Activated naive CD4-positive, alpha-beta T cell treated with anti-CD3 and anti-CD28 coated beads, Interleukin-2, amount 50 U/mL, for 72 hours (primary cell): ENCODE measurements at regions not wholly inside any gene's neighbourhood (a gene's known extent, or its start where the extent isn't known, plus 50 kb on each side); places are given as distances from the start of the nearest gene placed in this dataset.
"Not testable (repeated sequence)": the region's sequence is repeated elsewhere in the genome, so short reads cannot be mapped to it uniquely, and the experiment has no call there.

ENCODE experiments used
- ATAC-seq, 2 donors: fragments of 150-1000 bp; cut with Tn5 transposase; 2 replicates each; pipeline ENCODE4 v1.10.0; 2021; ENCODE audit warnings: mild to moderate bottlenecking in 2 of 2, moderate library complexity in 2 of 2
- DNase-seq, 2 donors: peaks; one replicate each; pipeline ENCODE4 v3.0.0; 2021 to 2022; ENCODE audit warnings: low spot score in 2 of 2
- H3K27ac Mint-ChIP-seq, 2 donors: one replicate each; pipeline ENCODE4 v1.8.0; 2022; ENCODE audit warnings: mild to moderate bottlenecking in 2 of 2, mixed read lengths in 2 of 2
- H3K36me3 Mint-ChIP-seq, 2 donors: one replicate each; pipeline ENCODE4 v1.8.0; 2022; ENCODE audit warnings: mixed read lengths in 2 of 2
- H3K9me3 Mint-ChIP-seq, 2 donors: one replicate each; pipeline ENCODE4 v1.8.0; 2022; ENCODE audit warnings: mixed read lengths in 2 of 2

DNA sequence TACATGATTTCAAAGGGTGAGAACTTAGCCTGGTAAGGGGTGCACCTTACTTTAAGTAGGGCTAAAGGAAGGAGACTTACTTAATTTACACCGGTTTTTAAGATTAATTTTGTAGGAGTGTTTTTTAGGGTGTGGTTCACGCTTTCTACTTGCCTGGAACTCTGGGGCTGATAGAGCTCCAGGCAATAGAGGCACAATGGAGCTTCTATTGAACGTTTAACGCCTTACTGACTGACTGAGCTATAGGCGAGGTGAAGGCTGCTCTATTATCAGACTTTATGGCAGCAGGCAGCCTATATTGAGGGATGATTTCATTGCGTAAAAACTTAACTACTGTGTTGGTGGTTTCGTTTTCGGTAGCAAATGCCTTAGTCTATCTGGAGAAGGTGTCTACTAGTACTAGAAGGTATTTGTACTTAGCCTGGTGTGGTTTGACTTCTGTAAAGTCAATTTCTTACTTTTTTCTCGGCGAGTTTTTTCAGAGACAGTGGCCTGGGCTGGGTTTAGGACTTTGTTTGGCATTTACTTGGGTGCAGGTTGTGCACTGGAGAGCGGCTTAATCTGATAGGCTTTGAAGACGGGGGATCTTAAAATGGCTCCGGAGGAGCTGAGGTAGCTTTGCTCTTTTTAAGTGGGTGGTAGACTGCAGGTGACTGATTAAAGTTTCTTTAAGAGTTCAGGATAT, 119.7 kb downstream of the UNC93B1 start:
- not testable (repeated sequence) for H3K9me3 Mint-ChIP-seq, DNase-seq, H3K36me3 Mint-ChIP-seq, ATAC-seq
- peak overlapping the region; percentile 31 to 81 for H3K27ac Mint-ChIP-seq

DNA sequence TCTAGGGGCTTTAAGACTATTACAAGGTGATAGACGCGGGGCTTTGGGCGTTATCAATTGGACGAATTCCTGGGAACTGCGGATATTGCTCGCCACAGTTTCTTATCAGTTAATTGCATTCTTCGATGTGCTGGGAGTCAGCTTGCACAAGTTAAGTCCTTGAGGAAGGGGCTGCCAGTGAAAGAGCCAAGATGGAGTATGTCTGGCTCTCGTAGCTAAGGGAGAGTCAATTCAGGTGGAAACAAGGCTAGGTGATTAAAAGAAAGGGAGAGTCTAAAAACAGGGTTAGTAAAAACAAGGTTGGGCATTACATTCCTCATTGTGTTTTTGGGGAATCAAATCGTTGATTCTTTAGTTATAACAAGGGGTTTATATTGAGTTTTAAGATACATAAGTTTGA, 121.6 kb downstream of the UNC93B1 start:
- not testable (repeated sequence) for H3K36me3 Mint-ChIP-seq, DNase-seq, ATAC-seq, H3K27ac Mint-ChIP-seq, H3K9me3 Mint-ChIP-seq

DNA sequence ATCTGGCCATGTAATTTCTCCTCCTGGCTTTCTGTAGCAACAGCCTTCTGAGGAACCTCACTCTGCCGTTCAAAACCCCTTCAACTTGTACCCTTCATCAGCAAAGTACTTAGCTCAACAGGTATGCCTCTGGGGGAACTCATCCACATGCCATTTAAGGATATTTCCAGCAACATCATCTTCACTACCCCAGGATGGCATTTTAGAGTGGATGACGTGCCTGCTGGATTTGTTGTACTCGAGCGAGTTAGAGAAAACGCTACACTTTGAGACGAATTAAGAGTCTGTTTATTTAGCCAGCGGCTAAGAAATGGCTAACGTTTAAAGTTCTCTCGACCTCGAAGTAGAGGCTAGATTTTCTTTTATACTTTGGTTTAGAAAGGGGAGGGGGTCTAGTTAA, 122.1 kb downstream of the UNC93B1 start:
- not testable (repeated sequence) for H3K9me3 Mint-ChIP-seq, H3K27ac Mint-ChIP-seq, H3K36me3 Mint-ChIP-seq, ATAC-seq, DNase-seq

DNA sequence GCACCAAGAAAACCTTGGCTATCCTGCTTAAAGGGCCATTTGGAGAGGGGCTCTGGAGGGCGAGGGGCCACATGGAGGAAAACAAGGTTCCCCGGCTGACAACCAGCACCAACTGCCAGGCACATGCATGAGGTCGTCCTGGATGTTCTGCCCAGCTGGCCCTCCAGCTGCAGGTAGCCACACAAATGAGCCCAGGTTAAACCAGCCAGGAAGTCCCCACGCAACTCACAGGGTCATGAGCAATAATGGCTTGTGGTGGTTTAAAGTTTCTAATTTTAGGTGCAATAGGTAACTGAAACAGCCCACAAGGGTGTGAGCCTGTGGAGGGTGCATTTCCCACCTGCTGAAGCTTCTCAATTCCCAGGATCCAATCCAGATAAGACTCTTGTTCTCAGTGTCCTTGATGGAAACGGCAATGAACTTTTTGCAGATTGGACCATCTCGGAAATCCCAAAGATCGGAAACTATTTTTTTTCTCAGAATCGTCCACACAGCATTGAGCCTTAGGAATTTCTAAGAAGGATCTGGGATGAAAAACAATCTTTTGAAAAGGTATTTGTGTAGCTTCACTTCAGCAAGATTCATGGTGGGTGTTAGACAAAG, 123.2 kb downstream of the UNC93B1 start:
- not testable (repeated sequence) for DNase-seq, H3K9me3 Mint-ChIP-seq, H3K36me3 Mint-ChIP-seq, H3K27ac Mint-ChIP-seq, ATAC-seq

DNA sequence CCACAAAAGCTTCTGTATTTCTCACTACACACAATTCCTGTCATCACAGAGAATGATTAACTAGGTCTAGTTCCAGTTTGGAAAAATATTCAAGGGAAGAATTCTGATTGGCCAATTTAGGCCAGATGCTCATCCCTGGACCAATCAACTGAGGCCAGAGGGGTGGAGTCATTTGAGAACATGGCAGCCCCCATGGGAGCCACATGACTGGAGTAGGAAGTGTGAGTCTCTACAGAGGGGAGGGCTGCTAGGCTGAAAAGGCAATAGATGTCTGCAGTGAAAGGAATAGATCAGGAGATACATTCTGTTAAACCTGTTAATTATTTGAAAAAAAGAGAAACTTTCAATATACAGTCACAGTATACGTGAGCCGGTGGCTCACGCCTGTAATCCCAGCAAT, 125.2 kb downstream of the UNC93B1 start:
- not testable (repeated sequence) for H3K9me3 Mint-ChIP-seq, H3K36me3 Mint-ChIP-seq, DNase-seq, ATAC-seq
- H3K27ac Mint-ChIP-seq, result peak overlapping the region in 1 of 2 donors; percentile 87

DNA sequence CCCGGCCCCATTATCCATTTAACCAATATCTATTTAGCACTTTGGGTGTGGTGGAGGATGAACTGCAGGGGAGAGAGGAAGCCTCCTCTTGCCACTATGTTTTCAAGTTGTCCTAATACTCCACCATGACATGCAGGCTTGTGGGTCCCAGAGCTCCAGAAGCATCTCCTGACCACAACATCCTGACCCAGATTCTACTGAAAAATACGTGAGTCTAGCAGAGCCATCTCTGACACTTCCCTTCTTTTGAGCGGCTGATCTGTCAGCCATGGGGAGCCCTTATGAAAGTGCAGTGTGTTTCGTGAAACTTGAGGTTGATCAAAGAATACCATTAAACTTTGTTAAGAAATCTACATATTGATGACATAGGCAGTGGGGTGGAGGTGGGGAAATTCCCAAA, 126.6 kb downstream of the UNC93B1 start:
- DNase-seq, H3K36me3 Mint-ChIP-seq: not testable (repeated sequence)
- H3K27ac Mint-ChIP-seq, result peak overlapping the region in 1 of 2 donors; percentile 87

DNA sequence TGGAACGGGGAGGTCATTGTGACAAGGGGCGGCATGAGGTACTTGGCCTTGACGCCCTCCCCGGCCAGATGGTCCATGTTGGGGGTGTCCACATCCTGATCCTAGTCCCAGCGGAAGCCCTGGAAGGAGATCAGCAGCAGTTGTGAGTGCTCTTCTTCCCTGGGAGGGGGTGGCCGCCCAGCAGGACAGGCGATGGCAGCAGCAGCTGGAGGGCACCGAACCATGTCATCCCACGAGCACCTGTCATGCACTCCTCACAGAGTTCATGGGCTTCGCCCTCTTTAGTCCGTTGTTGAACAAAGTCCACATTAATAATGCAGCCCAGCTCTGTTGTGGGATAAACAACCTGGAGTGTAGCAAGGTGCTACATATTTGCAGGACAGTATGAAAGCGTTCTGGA, 130.7 kb downstream of the UNC93B1 start:
- ATAC-seq, H3K9me3 Mint-ChIP-seq, H3K27ac Mint-ChIP-seq, DNase-seq, H3K36me3 Mint-ChIP-seq: not testable (repeated sequence)

More for the DNA sequence above, 126.6 kb downstream of the UNC93B1 start:
- not testable (repeated sequence) for H3K9me3 Mint-ChIP-seq, ATAC-seq

DNA sequence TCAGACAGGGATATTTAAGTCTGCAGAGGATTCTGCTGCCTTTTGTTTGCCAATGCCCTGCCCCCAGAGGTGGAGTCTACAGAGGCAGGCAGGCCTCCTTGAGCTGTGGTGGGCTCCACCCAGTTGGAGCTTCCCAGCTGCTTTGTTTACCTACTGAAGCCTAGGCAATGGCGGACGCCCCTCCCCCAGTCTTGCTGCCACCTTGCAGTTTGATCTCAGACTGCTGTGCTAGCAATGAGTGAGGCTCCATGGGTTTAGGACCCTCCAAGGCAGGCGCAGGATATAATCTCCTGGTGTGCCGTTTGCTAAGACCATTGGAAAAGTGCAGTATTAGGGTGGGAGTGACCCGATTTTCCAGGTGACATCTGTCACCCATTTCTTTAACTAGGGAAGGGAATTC, 132.7 kb downstream of the UNC93B1 start:
- H3K9me3 Mint-ChIP-seq, DNase-seq, H3K36me3 Mint-ChIP-seq, H3K27ac Mint-ChIP-seq, ATAC-seq: not testable (repeated sequence)

DNA sequence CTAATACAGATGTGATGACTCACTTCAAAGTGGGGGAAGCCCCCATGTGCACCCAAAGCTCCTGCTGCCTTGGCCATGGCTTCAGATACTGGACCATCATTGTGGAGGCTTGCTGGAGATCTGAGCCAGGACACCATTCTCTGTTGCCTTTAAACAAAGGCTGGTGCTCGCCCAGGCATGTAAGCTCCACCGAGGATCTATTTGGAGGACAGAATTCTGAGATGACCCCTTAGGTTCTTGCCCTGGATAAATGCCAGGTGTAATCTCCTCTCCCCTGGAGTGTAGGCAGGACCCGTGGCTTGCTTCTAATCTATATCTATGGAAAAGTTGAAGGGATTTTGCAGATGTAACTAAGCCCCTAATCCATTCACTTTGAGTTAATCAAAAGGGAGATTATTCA, 141.0 kb downstream of the UNC93B1 start:
- not testable (repeated sequence) for H3K36me3 Mint-ChIP-seq, H3K9me3 Mint-ChIP-seq, DNase-seq, ATAC-seq, H3K27ac Mint-ChIP-seq

DNA sequence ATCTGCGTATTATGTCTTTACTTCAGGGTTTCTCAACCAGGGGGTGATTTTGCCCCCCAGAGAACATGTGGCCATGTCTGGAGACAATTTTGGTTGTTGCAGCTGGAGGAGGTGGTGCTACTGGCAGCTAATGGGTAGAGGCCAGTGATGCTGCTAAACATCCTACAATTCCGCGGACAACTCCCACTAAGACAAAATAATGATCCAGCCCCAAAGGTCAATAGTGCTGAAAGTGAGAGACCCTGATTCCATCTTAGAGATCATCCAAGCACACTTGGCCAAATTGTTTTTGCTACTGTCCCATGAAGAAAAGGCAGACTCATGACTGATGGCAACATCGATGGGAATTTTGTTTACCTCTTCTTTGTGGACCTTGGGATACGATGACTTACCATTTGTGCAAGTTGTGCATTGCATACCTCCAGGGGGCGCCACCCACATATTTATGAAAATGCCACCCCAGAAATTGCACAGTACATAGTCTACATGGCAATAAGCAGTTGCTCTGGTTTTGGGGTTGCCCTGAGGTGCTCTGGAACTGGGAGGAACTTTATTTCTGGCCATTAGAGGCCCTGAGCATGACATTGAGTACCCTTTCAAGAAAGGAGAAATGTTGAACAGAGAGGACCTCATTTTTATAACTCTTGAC, 144.3 kb downstream of the UNC93B1 start:
- DNase-seq, result peak in 1 of 2 donors; percentile 51
- not testable (repeated sequence) for H3K36me3 Mint-ChIP-seq, H3K9me3 Mint-ChIP-seq, ATAC-seq, H3K27ac Mint-ChIP-seq

DNA sequence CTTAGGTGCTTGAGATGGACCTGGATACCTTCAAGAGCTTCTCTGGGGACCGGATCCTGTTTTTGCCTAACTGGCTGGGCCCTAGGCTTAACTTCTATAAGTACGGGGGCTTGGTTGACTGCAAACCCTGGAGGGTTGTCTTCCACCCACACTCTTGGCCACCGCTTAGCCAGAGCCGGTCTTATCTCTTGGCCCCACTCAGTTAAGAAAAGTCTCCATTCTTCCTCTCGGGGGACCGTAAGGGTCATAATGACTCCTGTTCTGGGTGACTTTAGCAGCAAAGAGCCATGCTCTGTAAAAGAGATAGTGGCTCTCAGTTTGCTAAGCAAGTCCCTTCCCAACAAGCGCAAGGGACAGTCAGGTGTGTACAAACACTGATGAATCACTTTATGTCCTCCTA, 153.2 kb downstream of the UNC93B1 start:
- not testable (repeated sequence) for H3K27ac Mint-ChIP-seq, H3K9me3 Mint-ChIP-seq, DNase-seq, H3K36me3 Mint-ChIP-seq, ATAC-seq

DNA sequence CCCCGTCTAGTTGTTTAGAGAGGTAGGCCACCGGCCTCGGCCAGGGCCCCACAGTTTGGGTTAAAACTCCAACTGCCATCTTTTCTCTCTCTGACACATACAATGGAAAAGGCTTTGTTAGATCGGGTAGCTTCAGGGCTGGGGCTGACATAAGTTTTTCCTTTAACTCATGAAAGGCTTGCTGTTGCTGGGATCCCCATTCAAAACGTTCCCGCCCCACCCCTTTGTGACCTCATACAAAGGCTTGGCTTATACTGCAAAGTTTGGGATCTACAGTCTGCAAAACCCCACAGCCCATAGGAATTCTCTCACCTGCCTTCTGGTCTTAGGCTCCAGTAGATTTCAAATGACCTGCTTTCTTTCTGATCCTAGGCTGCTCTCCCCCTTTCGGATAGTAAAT, 154.1 kb downstream of the UNC93B1 start:
- DNase-seq, ATAC-seq, H3K9me3 Mint-ChIP-seq, H3K27ac Mint-ChIP-seq, H3K36me3 Mint-ChIP-seq: not testable (repeated sequence)

DNA sequence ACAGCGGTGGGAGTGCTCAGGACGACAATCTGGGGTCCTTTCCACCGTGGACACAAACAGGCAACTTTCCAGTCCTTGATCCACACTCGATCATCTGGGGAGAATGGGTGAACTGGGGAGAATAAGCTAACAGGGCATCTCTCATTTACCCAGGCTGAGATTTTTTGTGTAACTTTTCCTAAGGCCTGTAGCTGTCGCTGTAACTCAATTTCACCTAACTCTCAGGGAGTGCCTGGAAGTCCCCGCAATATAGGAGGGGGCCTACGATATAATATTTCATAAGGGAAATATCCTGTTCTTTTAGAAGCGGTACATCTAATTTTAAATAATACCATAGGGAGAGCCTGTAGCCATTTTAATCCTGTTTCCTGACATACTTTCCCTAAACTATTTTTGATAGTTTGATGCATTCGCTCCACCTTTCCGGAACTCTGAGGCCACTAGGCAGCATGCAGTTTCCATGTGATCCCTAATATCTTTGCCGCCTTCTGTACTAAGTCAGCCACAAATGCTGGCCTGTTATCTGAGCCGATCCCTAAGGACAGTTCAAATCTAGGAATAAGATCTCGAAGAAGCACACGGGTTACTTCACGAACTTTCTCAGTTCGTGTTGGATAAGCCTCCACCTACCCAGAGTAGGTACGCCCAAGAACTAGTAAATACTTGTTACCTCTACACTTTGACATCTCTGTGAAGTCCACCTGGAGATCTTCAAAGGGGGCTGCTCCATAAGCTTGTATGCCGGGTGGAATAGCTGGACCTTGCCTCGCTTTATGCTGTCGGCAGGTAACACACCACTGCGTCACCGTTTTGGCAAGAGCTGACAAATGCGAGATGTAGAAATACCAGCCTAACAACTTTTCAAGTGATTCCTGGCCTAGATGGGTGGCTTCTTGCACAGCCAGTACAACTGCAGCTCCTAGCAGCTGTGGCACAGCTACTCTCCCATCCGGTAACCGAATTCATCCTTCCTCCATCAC, 155.7 kb downstream of the UNC93B1 start:
- H3K27ac Mint-ChIP-seq, H3K36me3 Mint-ChIP-seq, DNase-seq, H3K9me3 Mint-ChIP-seq, ATAC-seq: not testable (repeated sequence)

DNA sequence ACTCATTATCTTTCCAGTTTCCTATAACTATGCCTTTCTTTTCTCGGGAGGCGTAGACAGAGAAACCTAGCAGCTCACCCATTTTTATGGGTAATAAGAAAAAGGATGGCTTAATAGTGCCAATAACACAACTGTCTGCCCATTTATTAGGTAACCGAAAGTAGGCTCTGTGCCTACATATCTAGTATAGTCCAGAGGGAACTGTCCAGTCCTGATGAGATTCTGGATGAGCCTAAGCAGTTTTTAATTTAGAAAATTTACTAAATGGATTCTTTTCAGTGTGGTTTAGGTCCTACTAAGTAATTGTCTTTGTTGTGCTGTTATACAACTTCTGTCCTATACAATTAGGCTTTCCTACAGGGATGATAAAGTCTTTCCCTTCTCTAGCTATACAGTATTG, 157.6 kb downstream of the UNC93B1 start:
- not testable (repeated sequence) for DNase-seq, H3K27ac Mint-ChIP-seq

DNA sequence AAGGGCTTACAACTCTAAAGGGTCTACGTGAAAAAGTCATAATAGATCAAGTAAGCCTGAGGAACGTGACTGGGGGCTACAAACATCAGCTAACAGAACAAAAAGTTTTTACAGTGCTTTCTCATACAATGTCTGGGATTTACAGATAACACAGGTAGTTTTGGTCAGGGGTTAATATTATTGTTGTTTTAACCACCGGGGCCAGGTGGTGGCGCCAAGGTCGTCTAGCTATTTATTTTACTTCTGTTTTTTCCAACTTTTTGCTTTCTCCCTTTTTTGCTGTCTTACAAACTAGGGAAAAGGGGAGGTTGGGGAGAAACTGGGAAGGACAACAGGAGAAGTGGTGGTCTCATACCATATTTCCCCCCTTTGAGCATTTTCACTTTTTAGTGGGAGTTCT, 158.6 kb downstream of the UNC93B1 start:
- H3K9me3 Mint-ChIP-seq, DNase-seq, H3K27ac Mint-ChIP-seq, H3K36me3 Mint-ChIP-seq, ATAC-seq: not testable (repeated sequence)

More for the DNA sequence above, 157.6 kb downstream of the UNC93B1 start:
- not testable (repeated sequence) for H3K9me3 Mint-ChIP-seq, ATAC-seq, H3K36me3 Mint-ChIP-seq

DNA sequence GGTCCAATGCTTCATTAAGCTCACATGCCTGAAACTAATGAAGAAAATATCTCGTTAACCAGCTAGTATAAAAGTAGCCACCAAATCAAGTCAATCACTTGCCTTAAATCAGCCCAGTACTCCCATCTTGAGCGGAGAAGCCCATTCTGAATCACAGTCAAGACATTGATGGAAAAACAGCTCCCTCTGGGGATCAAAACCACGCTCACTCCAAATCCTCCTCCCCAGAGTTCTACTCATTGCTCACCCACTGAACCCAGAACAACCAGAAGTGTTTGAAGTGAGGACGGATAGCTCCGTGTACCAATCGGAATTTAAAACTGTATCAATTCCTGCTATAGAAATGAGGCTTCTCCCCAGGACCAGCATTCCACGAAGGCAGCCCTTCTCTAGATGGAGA, 163.3 kb downstream of the UNC93B1 start:
- not testable (repeated sequence) for DNase-seq, ATAC-seq, H3K27ac Mint-ChIP-seq, H3K9me3 Mint-ChIP-seq, H3K36me3 Mint-ChIP-seq
